IPS-NIHi7 (cell line): ENCODE measurements at regions not wholly inside any gene's neighbourhood (a gene's known extent, or its start where the extent isn't known, plus 50 kb on each side); places are given as distances from the start of the nearest gene placed in this dataset.
A peak's percentile ranks its signal among the peaks of the same experiment; 100 is the strongest.
"Not testable (repeated sequence)": the region's sequence is repeated elsewhere in the genome, so short reads cannot be mapped to it uniquely, and the experiment has no call there.

Source experiments
- DNase-seq: peaks from one replicate; pipeline ENCODE4 v3.0.0; 2012; ENCODE audit warnings: mixed read lengths; ENCODE audit errors: extremely low spot score

DNA sequence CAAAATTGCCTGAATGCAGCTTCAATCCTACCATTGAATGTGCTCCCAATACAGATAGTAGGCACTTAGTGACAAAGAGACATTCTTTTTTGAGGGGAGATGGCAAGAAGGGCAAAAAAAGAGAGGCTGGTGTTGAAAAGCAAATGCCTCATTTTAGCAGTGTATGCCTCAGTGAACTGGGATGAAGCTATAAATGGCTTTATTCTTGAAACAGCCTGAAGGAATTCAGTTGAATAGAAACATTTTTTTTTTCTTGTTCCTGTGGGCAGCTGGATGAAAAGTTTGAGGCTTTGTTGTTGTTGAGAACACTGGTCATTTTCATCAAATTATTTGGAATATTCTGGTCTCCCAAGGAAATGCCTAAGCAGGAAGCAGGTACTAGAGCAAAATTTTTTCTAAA lies 228.9 kb downstream of the RNF144A start:
- no peak for DNase-seq

GRCh38 chr2:7154656-7155055 lies 237.4 kb downstream of the RNF144A start:
- no peak for DNase-seq

- no peak for DNase-seq
Measured at GRCh38 chr2:7161501-7161900, 244.3 kb downstream of the RNF144A start.

- DNase-seq = no peak
Measured at GRCh38 chr2:7165736-7166135, 248.5 kb downstream of the RNF144A start.

- no peak for DNase-seq
Measured at GRCh38 chr2:7167801-7168411, 250.7 kb downstream of the RNF144A start.

DNA sequence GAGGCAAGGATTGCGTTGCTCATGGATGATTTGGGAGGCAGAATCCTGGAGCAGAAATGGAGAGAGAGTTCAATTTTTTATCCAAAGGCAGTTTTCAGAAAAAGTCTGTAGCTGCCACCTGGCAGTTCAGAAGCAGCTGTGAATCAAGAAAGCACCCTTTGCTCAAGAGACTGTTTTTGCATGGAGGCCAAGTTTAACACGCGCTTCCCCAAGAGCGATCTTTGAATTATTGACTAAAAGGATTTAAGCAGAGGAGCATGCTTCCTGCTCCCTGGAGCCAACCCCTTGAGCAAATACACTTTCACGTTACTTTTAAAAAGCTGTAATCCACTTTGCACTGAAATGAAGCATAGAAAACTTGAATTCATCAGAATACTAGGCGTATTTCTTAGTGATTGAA lies 252.4 kb downstream of the RNF144A start:
- DNase-seq = no peak

- not testable (repeated sequence) for DNase-seq
Measured at GRCh38 chr2:7178996-7179395, 261.8 kb downstream of the RNF144A start.

DNA sequence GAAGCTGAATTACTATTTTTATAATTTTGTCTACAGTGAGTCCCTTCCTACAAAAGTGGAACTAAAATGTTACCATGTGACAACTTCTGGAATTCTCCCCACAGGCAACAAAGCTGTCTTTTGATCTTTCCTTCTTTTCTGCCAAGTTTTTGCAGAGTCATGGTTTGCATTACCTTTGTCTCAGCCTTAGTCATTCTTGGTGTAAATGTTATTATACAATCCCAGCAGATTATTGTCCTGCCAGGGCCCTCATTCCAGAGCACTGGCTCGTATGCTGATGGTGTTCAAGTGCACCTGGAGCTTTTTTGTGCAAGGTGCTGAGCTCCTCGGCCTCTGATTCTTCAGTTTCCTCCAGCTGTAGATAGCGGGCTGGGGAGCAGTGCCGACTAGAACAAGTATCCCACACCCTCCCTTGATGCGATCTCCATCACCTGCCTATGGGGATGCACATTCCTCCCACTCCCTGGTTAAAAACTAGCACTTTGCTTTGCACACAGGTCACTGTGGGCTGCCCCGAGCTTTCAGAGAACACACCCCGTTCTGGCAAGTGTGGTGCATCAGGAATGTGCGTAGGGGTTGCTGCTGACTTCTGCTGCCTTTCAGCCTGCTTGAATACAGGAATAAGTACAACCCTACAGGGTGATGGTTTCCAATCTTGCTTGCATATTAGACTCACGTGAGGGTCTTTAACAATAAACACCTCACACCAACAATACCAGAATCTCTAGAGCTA lies 263.6 kb downstream of the RNF144A start:
- DNase-seq = no peak

GRCh38 chr2:7182525-7182924 lies 265.3 kb downstream of the RNF144A start:
- DNase-seq = no peak

DNA sequence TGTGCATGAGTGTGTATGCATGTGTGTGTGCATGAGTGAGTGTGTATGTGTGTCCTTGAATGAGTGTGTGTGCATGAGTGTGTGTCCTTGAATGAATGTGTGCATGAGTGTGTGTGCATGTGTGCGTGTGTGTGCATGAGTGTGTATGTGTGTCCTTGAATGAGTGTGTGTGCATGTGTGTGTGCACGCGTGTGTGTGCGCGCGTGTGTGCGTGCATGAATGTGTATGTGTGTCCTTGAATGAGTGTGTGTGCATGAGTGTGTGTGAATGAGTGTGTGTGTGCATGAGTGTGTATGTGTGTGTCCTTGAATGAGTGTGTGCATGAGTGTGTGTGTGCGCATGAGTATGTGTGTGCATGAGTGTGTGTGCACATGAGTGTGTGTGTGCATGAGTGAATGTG lies 271.9 kb downstream of the RNF144A start:
- DNase-seq = no peak

DNA sequence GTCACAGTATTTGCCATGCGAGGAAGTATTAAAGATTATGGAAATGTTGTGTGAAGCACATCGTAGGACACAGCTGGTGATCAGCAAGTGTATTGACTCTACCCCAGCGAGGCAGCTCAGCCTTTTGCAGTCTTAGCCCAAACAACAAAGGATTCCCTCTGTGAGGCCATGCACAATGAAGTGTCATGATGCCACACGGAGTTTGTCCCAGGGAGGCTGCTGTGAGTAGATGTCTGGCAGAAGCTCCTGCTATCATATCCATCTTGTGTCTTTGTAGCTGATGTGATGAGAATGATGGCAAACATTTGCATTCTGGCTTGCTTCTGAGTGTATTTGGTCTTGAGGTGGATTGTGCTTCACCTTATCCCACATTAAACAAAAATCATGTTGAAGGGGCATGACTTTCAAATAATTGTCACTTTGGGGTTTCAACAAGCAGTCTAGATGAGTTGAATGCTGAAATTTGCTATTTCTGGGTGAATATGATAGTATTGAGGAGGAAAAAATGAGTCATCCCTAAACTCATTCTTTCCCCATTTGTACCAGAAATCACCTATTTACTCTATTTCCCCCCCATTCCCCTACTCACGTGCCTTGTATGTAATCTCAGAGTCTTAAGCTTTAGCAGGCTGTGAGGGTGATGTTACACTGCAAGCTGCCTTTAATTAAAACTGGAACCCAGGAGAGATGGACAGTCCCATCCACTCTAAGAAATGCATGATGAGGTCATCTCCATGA lies 273.5 kb downstream of the RNF144A start:
- DNase-seq = peak; percentile 25

GRCh38 chr2:7191932-7192331 lies 274.7 kb downstream of the RNF144A start:
- no peak for DNase-seq

DNA sequence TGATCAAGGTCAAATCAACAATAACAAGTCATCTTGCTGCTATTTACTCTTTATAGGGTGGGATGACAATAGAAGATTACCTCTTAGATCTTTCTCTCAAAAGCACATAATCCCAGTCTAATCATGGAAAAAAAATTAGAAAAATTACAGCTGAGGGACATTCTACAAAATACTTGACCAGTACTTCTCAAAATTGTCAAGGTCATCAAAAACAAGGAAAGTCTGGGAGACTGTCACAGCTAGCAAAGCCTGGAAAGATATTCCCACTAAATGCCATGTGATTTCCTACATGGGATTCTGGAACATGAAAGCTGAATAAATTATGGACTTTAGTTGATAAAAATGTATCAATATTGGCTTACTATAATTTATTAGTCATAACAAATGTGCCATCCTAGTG lies 276.2 kb downstream of the RNF144A start:
- no peak for DNase-seq

DNA sequence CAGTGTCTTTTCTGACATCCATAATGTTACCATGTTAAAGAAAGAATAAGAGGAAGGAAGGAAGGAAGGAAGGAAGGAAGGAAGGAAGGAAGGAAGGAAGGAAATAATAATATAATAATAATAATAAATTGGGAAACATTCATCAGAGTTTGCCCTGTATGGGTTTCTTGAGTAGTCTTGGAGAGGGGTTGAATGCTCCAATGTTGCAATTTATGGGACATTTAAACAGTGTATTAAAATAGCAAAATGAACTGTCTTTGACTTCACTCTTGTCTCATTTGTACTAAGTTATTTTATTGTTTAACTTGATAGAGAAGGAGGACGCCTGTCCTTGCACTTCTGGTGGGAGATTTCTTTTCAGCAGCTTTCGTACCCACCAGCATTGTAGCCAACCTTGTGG lies 277.7 kb downstream of the RNF144A start:
- DNase-seq = no peak

GRCh38 chr2:7196883-7197282 lies 279.7 kb downstream of the RNF144A start:
- DNase-seq = no peak

DNA sequence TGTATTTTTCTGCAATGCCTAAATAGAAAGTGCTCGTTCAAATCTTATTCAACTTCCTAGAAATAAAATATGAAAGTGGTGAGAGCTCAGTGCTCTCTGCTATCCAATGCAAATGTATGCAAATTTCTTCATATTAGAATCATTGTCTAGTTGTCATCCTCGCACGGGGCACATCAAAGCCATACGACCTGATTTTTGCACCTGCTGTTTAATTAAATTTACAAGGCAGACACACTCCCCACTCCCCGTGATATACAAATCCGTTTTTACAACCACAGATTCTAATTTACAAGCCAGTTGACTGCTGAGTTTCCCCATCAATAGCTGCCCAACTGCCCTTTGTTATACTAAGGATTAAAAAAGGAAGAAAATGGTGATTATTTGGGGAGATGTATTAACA lies 284.6 kb downstream of the RNF144A start:
- no peak for DNase-seq

DNA sequence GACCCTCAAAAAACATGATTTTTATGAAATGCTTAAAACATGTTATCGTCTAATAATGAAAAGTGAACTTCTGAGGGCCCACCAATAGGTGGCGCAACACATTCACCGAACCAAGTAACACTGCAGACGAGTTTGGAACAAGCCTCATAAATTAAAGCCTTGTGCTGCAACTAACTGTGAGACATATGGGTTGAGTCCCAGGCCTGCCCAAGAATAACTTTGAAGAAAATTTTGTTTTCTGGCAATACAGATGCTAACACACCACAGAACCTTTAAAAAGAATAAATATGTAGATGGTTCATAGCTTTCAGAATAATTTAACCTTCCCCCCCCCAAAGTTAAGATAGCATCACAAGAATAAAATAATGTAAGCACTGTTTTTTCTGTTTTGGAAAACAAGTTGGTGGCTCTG lies 285.9 kb downstream of the RNF144A start:
- peak; percentile 68 for DNase-seq

DNA sequence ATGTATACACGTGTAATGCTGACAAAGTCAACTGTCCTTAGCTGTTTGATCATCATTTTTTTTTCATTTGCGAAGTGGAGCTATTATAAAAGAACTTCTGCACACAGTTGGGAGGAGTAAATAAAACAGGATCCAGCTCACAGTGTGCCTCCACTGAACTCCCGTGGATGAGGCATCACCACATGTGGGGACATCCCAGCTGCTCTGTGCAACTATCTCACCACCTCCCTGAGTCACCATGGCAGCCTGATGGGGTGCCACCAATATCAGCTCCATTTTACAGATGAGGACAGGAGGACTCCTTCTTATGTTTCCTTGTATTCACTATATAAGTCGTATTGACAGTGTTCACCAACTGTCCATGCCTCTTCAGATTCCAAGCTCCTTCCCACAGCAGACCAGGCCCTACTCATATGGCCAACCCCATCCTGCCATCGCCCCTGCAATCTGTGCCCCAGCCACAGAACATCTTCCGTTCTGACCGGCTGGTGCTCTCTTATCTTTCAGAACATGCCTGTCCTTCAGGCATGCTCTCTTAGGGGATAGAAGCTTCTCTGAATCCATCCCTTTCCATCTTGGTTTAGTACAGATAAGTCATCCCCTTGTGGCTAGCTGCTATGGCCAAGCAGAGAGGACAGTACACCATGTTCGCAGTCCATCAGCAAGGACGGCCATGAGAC lies 288.1 kb downstream of the RNF144A start:
- no peak for DNase-seq

DNA sequence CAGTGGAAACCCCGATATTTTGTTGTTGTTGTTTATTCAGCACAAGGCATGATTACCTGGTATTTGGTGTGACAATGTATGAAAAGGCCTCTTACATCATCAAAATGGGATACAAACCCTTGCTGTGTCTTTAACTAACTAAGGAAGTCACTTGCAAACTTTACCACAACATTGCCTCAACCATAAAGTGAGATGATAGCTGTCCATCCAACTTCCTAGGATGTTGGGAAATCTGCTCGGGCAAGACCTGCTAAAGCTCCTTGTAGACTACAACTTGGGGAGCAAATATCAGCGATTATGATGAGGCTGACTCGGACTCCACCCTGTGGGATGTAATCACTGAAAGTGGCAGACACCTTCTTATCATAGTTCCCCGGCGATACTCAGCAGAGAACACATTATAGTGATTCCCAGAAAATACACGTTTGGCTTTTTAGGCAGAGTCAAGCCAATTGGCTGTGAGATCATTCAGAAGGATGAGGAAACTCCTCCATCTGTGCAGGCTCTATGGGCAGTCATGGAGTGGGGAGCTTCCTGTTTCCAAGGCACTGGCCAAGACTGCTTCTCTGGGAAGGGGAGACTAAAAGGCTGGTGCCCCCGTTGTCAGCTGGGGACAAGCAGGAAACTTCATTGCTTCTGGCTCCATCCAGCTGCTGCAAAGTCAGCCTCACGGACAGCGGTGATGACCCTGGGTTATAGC lies 289.0 kb downstream of the RNF144A start:
- DNase-seq = no peak

- no peak for DNase-seq
Measured at GRCh38 chr2:7207631-7208030, 290.4 kb downstream of the RNF144A start.

DNA sequence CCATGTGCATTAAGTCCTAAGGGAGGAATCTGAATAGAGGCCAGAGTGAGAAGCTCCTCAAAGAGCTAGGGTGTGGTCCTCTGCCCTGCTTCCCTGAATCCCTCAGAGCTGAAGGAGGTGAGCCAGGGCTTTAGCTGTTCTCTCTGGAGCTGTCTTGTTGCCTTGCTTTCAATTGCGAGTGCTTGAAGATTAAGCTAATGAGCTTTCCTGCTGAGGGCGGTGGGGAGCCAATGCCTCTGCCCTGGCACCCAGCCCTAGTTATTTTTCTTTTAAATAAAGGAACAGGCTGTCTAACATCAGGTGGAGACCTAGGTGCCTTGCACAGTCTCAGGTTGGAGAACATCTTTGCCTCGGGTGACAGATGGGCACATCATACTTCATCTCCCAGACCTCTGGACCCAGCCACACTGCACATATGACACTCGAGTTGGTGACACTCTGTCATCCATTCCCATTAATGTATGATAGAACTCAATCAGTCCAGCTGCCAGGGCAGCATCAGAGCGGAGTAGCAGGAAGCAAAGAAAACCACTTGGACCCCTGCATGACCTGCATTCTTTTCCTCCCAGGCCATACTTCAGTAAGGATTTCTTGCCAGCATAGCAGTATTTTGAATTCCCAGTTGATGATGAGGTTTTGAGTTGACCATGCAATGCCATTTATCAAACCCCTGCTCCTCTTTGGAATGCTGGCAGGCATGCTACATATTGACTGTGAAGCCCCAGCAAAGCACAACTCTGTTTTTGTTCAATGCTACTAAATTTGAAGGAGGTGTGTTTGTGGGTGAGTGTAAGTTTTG lies 292.7 kb downstream of the RNF144A start:
- peak; percentile 20 for DNase-seq
